ENCODE measurements at regions not wholly inside any gene's neighbourhood (a gene's known extent, or its start where the extent isn't known, plus 50 kb on each side); places are given as distances from the start of the nearest gene placed in this dataset.
A peak's percentile ranks its signal among the peaks of the same experiment; 100 is the strongest.

DNA sequence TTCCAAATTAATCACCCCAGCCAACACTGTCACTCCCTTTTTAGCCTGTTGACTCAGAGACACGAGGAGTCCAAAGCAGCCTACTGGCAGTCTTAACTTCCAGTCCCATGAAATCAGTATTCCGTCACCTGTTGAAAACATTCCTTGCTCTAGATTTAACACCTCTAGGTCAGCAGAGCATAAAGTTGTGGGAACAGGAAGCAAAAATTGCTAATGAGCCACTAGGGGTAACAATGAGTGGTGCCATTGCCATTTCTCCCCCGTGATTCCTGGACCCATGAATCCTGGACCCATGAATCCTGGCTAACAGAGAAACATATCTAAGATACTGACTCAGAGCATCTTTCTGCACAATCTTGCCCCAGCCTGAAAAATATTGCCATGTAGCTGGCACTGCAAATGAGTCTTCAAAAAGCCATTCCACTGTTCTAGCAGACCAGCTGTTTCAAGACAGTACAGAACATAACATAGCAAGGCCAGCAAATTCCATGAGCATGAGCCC, 252.7 kb upstream of the PTER start:
- TF ChIP-seq POLR2AphosphoS5 (IDR thresholded peaks at IDR 0.05) (peak in 1 of 3 donors; percentile 38), EP300 (IDR thresholded peaks at IDR 0.05) (no peak)
